Neural cell (in vitro differentiated cells): ENCODE measurements at regions not wholly inside any gene's neighbourhood (a gene's known extent, or its start where the extent isn't known, plus 50 kb on each side); places are given as distances from the start of the nearest gene placed in this dataset.

Experiments
- EZH2 ChIP-seq: fragments of 200-600, 300-800 bp; shearing (Covaris generic), sonication (generic); IDR thresholded peaks from 2 replicates; pipeline ENCODE4 v1.6.1; 2014; ENCODE audit warnings: antibody characterized with exemption, low read length, borderline replicate concordance, mild to moderate bottlenecking; ENCODE audit not compliant: insufficient read depth, poor library complexity, severe bottlenecking
- POLR2AphosphoS5 ChIP-seq: IDR thresholded peaks from 2 replicates; pipeline ENCODE4 v1.6.1; 2012
- RAD21 ChIP-seq: fragments of 450-650 bp; conservative IDR thresholded peaks from 2 replicates; pipeline ENCODE4 v1.6.1; 2014; ENCODE audit warnings: antibody characterized with exemption, mild to moderate bottlenecking, moderate library complexity
- TAF1 ChIP-seq: IDR thresholded peaks from 2 replicates; pipeline ENCODE4 v1.6.1; 2012; ENCODE audit warnings: low read depth
- TF ChIP-seq, protein P1 (sequence below): fragments of 450-650 bp; IDR thresholded peaks from 2 replicates; pipeline ENCODE4 v1.5.1; 2014; ENCODE audit warnings: antibody characterized with exemption, mild to moderate bottlenecking, moderate library complexity; ENCODE audit not compliant: poor library complexity, severe bottlenecking

DNA sequence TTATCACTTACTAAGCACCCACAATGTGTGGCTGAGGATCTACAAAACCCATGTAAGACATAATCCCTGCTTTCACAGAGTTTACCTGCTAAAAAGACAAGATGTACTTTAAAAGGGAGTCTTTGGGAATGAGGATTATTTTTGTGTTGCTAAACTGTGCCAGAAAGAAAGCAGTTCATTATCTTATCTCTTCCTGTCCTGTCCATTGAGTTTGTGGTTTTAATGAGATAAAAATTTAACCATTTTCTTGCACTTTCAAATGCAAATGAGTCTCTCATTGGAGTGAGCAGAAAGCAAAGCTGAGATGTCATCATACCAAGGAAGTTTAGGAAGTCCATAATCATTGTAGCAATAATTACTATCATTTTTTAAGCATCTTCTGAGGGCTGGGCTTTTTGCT lies 231.2 kb upstream of the ADAMTS9 start:
- TF ChIP-seq, protein P1, sequence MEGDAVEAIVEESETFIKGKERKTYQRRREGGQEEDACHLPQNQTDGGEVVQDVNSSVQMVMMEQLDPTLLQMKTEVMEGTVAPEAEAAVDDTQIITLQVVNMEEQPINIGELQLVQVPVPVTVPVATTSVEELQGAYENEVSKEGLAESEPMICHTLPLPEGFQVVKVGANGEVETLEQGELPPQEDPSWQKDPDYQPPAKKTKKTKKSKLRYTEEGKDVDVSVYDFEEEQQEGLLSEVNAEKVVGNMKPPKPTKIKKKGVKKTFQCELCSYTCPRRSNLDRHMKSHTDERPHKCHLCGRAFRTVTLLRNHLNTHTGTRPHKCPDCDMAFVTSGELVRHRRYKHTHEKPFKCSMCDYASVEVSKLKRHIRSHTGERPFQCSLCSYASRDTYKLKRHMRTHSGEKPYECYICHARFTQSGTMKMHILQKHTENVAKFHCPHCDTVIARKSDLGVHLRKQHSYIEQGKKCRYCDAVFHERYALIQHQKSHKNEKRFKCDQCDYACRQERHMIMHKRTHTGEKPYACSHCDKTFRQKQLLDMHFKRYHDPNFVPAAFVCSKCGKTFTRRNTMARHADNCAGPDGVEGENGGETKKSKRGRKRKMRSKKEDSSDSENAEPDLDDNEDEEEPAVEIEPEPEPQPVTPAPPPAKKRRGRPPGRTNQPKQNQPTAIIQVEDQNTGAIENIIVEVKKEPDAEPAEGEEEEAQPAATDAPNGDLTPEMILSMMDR, result no peak
- no peak for TF ChIP-seq EZH2
- TF ChIP-seq POLR2AphosphoS5, result no peak
- no peak for TF ChIP-seq RAD21
- TF ChIP-seq TAF1, result no peak
